NCI-H2081 treated with DMSO at 0.1 percent for 48 hours (cell line): ENCODE measurements at regions not wholly inside any gene's neighbourhood (a gene's known extent, or its start where the extent isn't known, plus 50 kb on each side); places are given as distances from the start of the nearest gene placed in this dataset.
A peak's percentile ranks its signal among the peaks of the same experiment; 100 is the strongest.

Source experiments
- DNase-seq: peaks from one replicate; lab custom pipeline; 2025; lab: John Stamatoyannopoulos, UW

GRCh38 chr2:8168022-8168717, 513.7 kb upstream of the ID2 start:
- no peak for DNase-seq

DNA sequence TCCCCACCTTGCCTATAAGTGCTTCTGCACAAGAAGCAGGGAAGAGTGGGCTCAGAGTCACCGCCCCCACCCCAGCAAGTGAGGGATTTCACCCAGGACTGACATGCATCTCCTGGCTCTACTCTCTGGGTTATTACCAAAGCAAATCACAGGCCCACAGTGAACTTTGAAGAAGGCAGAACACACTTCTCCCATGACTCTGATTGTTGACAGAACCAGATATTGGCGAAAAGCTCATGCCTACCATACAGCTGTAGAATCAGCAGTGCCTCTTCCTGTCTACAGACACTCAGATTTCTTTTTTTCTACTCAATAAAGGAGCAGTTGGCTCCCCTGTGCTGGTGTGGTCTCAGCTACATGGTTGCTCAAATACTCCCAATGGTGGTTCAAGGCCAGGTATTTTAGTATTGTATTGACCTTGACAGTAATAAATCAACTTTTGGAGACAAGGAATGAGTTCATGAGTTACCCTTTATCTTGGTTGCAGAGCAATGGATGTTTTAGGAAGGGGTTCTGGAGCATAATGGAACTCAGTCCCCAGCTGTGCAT, 512.9 kb upstream of the ID2 start:
- no peak for DNase-seq

DNA sequence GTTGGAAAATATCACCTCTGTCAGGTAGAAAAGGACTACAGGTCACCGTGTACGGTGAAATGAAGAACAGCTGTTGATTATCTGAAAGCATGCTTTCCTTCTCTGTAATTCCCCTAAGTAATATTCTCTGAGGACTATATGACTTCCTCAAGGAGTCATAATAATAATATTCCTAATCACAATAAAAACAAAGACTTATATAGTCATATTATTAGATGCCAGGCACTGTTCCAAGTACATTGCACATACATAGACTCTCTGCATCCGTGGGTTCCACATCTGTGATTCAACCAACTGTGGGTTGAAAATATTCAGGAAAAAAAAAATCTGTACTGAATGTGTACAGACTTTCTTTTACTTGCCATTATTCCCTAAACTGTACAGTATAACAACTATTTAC, 512.4 kb upstream of the ID2 start:
- DNase-seq = no peak

DNA sequence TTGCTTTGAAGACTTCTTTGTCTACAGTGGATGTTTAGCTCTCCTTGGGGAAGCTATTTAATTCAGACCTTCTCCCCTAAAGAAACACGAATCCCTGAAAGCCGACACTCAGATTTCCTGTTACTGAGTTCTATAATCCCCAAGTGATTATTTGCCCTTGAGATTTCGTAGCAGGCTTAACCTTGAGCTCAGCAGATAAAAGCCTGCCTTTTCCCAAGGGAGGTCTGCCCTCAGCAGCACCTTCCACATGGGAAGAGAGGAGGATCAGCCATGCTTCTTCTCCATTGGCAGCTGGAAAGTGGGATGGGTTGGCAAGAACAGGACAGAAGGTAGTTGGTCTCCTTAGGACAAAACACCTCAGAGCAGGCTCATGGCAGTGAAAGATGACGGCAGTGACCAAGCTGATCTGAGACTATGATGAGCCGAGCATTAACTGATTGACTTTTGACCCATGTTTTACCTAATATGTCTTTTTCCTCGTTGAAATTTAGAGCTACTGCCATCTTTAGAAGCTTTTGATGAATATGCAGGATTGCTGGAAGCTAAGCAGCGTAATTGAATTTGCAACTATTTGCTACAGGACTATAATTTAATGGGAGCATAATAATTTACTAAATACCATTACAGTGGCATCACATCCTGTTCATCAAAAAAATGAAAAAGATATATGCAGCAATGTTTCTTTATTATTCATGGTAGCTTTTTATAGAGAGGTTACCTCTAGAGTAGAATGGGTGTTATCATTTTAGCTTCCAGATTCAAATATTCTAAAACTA, 511.1 kb upstream of the ID2 start:
- no peak for DNase-seq

DNA sequence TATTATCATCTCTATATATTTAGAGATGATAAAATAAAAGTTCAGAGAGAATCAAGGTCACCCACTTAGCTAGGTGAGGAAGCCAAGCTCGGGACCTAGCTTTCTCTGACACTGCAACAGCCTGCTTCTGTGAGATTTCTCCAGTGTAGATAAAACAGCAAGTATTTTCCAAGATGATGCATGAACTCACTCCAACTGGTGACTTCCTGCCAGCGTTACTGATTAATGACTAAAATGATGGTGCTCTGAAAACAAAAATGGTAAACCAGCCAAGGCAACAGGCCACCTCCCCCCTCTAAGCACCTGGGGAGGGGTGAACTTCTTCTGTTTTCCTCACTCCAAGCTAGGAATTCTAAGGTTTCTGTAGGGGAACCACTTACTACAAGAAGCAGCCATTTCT, 510.2 kb upstream of the ID2 start:
- no peak for DNase-seq

- DNase-seq = no peak
These were observed 509.2 kb upstream of the ID2 start for GRCh38 chr2:8172661-8173060.

DNA sequence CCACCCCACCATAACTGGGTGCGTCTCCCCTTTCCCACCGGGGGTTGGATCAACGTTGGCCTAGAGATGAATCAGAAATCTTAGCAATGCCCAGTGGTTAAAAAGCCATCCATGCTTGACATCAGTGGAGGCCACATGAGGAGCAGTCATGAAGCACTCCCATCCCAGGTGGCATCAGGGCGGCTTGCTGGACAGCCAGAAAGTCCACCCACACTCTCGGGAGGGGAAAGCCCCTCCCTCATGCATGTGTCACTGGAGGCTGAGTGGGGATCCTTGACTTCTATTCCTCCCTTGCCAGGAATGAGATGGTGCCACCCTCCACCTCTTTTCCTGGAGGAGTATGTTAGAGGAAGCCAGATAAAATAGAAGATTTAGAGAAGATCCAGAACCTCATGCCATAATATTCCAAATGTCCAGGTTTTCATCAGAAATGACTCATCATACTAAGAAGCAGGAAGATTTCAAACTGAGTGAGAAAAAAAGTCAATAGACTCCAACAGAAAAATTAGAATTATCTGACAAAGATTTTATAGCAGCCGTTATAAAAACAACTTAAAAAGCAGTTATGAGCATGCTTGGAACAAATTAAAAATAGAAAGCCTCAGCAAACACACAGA, 507.1 kb upstream of the ID2 start:
- no peak for DNase-seq

DNA sequence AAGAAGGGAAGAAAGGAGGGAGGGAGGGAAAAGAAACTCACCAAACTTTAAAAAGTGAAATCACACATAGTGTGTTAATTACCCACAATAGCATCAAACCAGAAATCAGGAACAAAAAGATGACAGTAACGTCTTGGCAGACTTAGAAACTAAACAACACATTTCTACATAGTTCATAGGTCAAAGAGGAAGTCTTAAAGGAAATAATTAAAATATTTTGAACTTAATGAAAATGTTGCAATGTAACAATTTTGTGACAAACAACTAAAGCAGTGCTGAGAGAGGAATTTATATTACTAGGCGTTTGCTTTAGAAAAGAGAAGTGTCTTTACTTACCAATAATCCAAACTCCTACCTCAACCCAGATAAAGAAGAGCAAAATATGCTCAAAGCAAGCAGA, 505.0 kb upstream of the ID2 start:
- DNase-seq = no peak

DNA sequence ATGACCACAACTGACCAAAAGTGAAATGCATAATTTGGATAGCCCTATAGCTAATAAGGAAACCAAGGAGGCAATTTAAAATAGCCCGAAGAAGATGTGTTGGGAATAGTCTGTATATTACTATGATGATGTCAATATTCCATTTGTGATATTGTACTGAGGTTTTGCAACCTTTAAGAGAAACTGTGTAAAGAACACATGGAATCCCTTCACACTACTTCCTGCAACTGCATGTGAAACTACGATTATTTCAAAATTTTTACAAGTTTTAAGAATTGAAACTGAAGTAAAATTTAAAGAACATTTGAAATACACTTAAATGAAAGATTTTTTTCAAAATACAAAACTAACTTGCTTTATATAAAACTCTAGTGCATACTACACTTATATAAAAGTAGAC, 504.3 kb upstream of the ID2 start:
- DNase-seq = no peak

DNA sequence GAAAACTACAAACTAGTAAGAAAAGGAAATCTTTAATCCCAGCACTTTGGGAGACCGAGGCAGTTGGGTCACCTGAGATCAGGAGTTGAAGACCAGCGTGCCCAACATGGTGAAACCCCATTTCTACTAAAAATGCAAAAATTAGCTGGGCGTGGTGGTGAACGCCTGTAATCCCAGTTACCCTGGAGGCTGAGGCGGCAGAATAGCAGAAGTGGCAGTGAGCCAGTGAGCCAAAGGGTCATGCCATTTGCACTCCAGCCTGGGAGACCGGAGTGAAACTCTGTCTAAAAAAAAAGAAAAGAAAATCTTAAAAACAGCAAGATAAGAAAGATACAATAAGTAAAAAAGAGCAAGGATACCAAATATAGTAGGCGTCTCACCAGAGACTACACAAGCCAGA, 502.9 kb upstream of the ID2 start:
- no peak for DNase-seq

GRCh38 chr2:8189316-8189715, 492.5 kb upstream of the ID2 start:
- DNase-seq = no peak

GRCh38 chr2:8190279-8190678, 491.6 kb upstream of the ID2 start:
- DNase-seq = no peak

GRCh38 chr2:8191427-8191826, 490.4 kb upstream of the ID2 start:
- no peak for DNase-seq

DNA sequence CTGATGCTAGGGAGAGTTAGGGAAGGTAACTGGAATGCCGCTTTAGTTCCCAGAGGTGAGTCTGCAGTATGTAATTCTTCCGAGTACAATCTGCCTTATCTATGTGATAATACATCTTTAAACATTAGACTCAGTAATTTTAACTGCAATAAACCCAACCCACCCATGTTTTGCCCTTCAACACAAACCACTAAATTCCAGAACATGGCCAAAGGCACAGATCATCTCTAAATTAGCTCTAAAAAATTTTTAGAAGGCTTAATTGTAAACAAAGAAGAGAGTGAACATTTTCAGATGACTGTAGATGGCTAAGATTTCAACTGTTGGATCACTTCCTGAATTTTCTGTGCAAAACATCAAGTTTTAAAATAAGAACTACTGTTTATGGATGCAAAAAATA, 488.7 kb upstream of the ID2 start:
- no peak for DNase-seq

GRCh38 chr2:8193686-8194615, 487.9 kb upstream of the ID2 start:
- peak; percentile 98 for DNase-seq

- no peak for DNase-seq
These were observed 486.1 kb upstream of the ID2 start for GRCh38 chr2:8195784-8196183.

- DNase-seq = no peak
These were observed 485.5 kb upstream of the ID2 start for GRCh38 chr2:8196316-8196715.

GRCh38 chr2:8197101-8197500, 484.8 kb upstream of the ID2 start:
- no peak for DNase-seq

DNA sequence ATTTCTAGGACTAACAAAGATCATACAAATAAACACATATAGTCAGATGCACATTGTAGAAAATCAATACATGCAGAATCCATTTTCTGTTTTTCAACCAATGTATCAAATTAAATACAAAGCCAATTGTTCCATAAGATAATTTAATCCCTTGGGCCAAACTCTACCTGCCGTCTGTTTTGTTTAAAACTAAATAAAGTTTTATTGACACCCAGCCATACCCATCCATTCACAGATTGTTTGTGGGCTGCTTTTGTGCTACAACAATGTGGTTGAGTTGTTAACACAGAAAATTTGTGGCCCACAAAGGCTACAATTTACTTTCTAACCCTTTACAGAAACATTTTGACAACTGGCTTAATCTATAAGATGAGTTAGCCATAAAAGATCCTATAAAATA, 484.0 kb upstream of the ID2 start:
- DNase-seq = no peak

DNA sequence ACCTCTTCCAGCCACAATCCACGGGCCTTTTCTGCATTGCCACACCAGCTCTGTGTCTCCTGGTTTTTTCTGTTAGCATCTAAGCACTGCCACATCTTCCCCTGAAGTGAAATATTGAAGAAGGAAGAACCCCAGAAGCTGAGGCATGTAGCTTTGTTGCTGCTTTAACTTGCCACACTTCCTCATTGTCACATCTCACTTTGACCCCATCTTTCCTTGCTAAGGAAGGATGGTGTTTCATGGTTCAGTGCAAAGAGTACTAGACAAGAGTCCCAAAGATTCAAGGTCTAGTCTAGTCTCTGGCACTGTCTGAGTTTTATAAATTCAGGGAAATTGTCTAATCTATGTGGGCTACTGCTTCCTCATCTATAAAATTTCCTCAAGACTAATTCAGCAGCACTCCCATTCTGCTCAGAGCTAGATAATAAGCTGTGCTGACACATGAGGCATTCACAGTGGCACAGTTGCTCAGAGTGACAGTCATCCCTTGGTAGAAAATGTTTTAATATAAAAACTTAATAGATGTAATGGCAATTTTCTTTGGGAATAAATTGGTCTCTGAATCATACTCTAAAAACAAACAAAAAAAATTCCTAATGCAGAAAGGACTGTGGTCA, 483.0 kb upstream of the ID2 start:
- no peak for DNase-seq

- no peak for DNase-seq
These were observed 479.7 kb upstream of the ID2 start for GRCh38 chr2:8202132-8202531.

DNA sequence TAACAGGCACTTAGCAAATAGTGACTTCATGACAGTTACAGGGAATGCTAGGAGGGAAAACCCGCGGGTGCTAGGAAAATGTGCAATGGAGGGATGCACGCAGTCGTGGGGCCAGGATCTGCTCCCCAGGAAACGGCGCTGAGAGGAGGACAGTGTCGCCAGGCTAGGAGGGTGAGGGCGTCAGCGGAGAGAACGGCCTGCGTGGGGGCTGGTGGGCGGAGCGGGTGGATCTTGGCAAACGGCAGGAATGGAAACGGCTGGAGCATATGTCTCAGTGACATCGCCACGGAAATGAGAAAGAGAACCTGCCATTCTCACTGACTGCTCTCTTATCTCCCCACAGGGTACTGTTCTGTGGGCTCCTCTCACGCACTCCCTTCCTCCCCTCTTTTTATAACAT, 478.5 kb upstream of the ID2 start:
- DNase-seq = no peak
